ENCODE measurements at regions not wholly inside any gene's neighbourhood (a gene's known extent, or its start where the extent isn't known, plus 50 kb on each side); places are given as distances from the start of the nearest gene placed in this dataset.
A peak's percentile ranks its signal among the peaks of the same experiment; 100 is the strongest.

- DNase-seq = no peak
- Histone ChIP-seq H3K9me3 (replicated peaks; ENCODE audit: control insufficient read depth, low read depth, low read length) (no peaks in the 10 kb centered on the region), H3K27me3 (ENCODE audit: control insufficient read depth, insufficient read depth, low read length) (no peaks in the 10 kb centered on the region), H3K27ac (ENCODE audit: low read length) (no peak overlapping the region), H3K4me3 (ENCODE audit: low read length) (no peak overlapping the region), H3K36me3 (ENCODE audit: control insufficient read depth, insufficient read depth, low read length) (no peaks in the 10 kb centered on the region), H3K4me1 (ENCODE audit: control insufficient read depth, insufficient read depth, low read length) (no peaks in the 10 kb centered on the region)
- no CpG with 5 or more reads among the region's 3 CpGs for WGBS (ENCODE audit: insufficient coverage)
Observed at GRCh38 chr9:1115370-1115769, 65.2 kb downstream of the DMRT2 start.

GRCh38 chr9:1117439-1117838, 67.3 kb downstream of the DMRT2 start:
- Histone ChIP-seq H3K4me1 (ENCODE audit: control insufficient read depth, insufficient read depth, low read length) (no peaks in the 10 kb centered on the region), H3K9me3 (replicated peaks; ENCODE audit: control insufficient read depth, low read depth, low read length) (no peaks in the 10 kb centered on the region), H3K27ac (ENCODE audit: low read length) (no peak overlapping the region), H3K36me3 (ENCODE audit: control insufficient read depth, insufficient read depth, low read length) (no peaks in the 10 kb centered on the region), H3K27me3 (ENCODE audit: control insufficient read depth, insufficient read depth, low read length) (no peaks in the 10 kb centered on the region), H3K4me3 (ENCODE audit: low read length) (no peak overlapping the region)
- no peak for DNase-seq
- WGBS (ENCODE audit: insufficient coverage) = no CpG with 5 or more reads among the region's 1 CpG

- Histone ChIP-seq H3K36me3 (ENCODE audit: control insufficient read depth, insufficient read depth, low read length) (no peaks in the 10 kb centered on the region), H3K27me3 (ENCODE audit: control insufficient read depth, insufficient read depth, low read length) (no peaks in the 10 kb centered on the region), H3K9me3 (replicated peaks; ENCODE audit: control insufficient read depth, low read depth, low read length) (no peaks in the 10 kb centered on the region), H3K4me1 (ENCODE audit: control insufficient read depth, insufficient read depth, low read length) (no peaks in the 10 kb centered on the region), H3K4me3 (ENCODE audit: low read length) (no peak overlapping the region), H3K27ac (ENCODE audit: low read length) (no peak overlapping the region)
- WGBS (ENCODE audit: insufficient coverage) = 51% methylated on average over 5 of the region's 6 CpGs
- DNase-seq = no peak
Observed at GRCh38 chr9:1120500-1121165, 70.5 kb downstream of the DMRT2 start.

- Histone ChIP-seq H3K27me3 (ENCODE audit: control insufficient read depth, insufficient read depth, low read length) (no peaks in the 10 kb centered on the region), H3K27ac (ENCODE audit: low read length) (no peak overlapping the region), H3K9me3 (replicated peaks; ENCODE audit: control insufficient read depth, low read depth, low read length) (no peaks in the 10 kb centered on the region), H3K4me3 (ENCODE audit: low read length) (no peak overlapping the region), H3K36me3 (ENCODE audit: control insufficient read depth, insufficient read depth, low read length) (no peaks in the 10 kb centered on the region), H3K4me1 (ENCODE audit: control insufficient read depth, insufficient read depth, low read length) (no peaks in the 10 kb centered on the region)
- DNase-seq = peak; percentile 42
- WGBS (ENCODE audit: insufficient coverage) = no CpG with 5 or more reads among the region's 2 CpGs
Observed at GRCh38 chr9:1125741-1126140, 75.6 kb downstream of the DMRT2 start.

GRCh38 chr9:1128046-1128445, 77.9 kb downstream of the DMRT2 start:
- no peak overlapping the region for H3K4me3 ChIP-seq (ENCODE audit: low read length)
- no peaks in the 10 kb centered on the region for H3K4me1 ChIP-seq (ENCODE audit: control insufficient read depth, insufficient read depth, low read length)
- no peaks in the 10 kb centered on the region for H3K27me3 ChIP-seq (ENCODE audit: control insufficient read depth, insufficient read depth, low read length)
- H3K9me3 ChIP-seq (replicated peaks; ENCODE audit: control insufficient read depth, low read depth, low read length) = no peaks in the 10 kb centered on the region
- WGBS (ENCODE audit: insufficient coverage) = 90% methylated on average over 1 of the region's 1 CpG
- H3K27ac ChIP-seq (ENCODE audit: low read length) = no peak overlapping the region
- no peaks in the 10 kb centered on the region for H3K36me3 ChIP-seq (ENCODE audit: control insufficient read depth, insufficient read depth, low read length)
- DNase-seq = no peak

- Histone ChIP-seq H3K4me1 (ENCODE audit: control insufficient read depth, insufficient read depth, low read length) (no peaks in the 10 kb centered on the region), H3K27ac (ENCODE audit: low read length) (no peak overlapping the region), H3K4me3 (ENCODE audit: low read length) (no peak overlapping the region), H3K36me3 (ENCODE audit: control insufficient read depth, insufficient read depth, low read length) (no peaks in the 10 kb centered on the region), H3K9me3 (replicated peaks; ENCODE audit: control insufficient read depth, low read depth, low read length) (no peaks in the 10 kb centered on the region), H3K27me3 (ENCODE audit: control insufficient read depth, insufficient read depth, low read length) (no peaks in the 10 kb centered on the region)
- no CpG with 5 or more reads among the region's 4 CpGs for WGBS (ENCODE audit: insufficient coverage)
- DNase-seq = no peak
Observed at GRCh38 chr9:1129382-1129781, 79.2 kb downstream of the DMRT2 start.

GRCh38 chr9:1140057-1140456, 89.9 kb downstream of the DMRT2 start:
- H3K36me3 ChIP-seq (ENCODE audit: control insufficient read depth, insufficient read depth, low read length) = no peaks in the 10 kb centered on the region
- peaks cover 9% of the 10 kb centered on the region for H3K9me3 ChIP-seq (replicated peaks; ENCODE audit: control insufficient read depth, low read depth, low read length)
- WGBS (ENCODE audit: insufficient coverage) = no CpG with 5 or more reads among the region's 2 CpGs
- H3K27me3 ChIP-seq (ENCODE audit: control insufficient read depth, insufficient read depth, low read length) = no peaks in the 10 kb centered on the region
- no peak overlapping the region for H3K4me3 ChIP-seq (ENCODE audit: low read length)
- no peak overlapping the region for H3K27ac ChIP-seq (ENCODE audit: low read length)
- no peaks in the 10 kb centered on the region for H3K4me1 ChIP-seq (ENCODE audit: control insufficient read depth, insufficient read depth, low read length)
- no peak for DNase-seq

GRCh38 chr9:1151691-1152090, 101.5 kb downstream of the DMRT2 start:
- H3K4me1 ChIP-seq (ENCODE audit: control insufficient read depth, insufficient read depth, low read length) = no peaks in the 10 kb centered on the region

GRCh38 chr9:1152171-1152570, 102.0 kb downstream of the DMRT2 start:
- no peak for DNase-seq
- Histone ChIP-seq H3K9me3 (replicated peaks; ENCODE audit: control insufficient read depth, low read depth, low read length) (no peaks in the 10 kb centered on the region), H3K4me1 (ENCODE audit: control insufficient read depth, insufficient read depth, low read length) (no peaks in the 10 kb centered on the region), H3K4me3 (ENCODE audit: low read length) (no peak overlapping the region), H3K36me3 (ENCODE audit: control insufficient read depth, insufficient read depth, low read length) (no peaks in the 10 kb centered on the region), H3K27me3 (ENCODE audit: control insufficient read depth, insufficient read depth, low read length) (no peaks in the 10 kb centered on the region), H3K27ac (ENCODE audit: low read length) (no peak overlapping the region)
- 83% methylated on average over 1 of the region's 3 CpGs for WGBS (ENCODE audit: insufficient coverage)

More at GRCh38 chr9:1151691-1152090, 101.5 kb downstream of the DMRT2 start:
- Histone ChIP-seq H3K9me3 (replicated peaks; ENCODE audit: control insufficient read depth, low read depth, low read length) (no peaks in the 10 kb centered on the region), H3K27me3 (ENCODE audit: control insufficient read depth, insufficient read depth, low read length) (no peaks in the 10 kb centered on the region), H3K4me3 (ENCODE audit: low read length) (no peak overlapping the region), H3K36me3 (ENCODE audit: control insufficient read depth, insufficient read depth, low read length) (no peaks in the 10 kb centered on the region), H3K27ac (ENCODE audit: low read length) (no peak overlapping the region)
- 94% methylated on average over 2 of the region's 2 CpGs for WGBS (ENCODE audit: insufficient coverage)
- DNase-seq = no peak

GRCh38 chr9:1154739-1155138, 104.6 kb downstream of the DMRT2 start:
- WGBS (ENCODE audit: insufficient coverage) = no CpG with 5 or more reads among the region's 1 CpG
- H3K27ac ChIP-seq (ENCODE audit: low read length) = no peak overlapping the region
- H3K4me1 ChIP-seq (ENCODE audit: control insufficient read depth, insufficient read depth, low read length) = no peaks in the 10 kb centered on the region
- H3K36me3 ChIP-seq (ENCODE audit: control insufficient read depth, insufficient read depth, low read length) = no peaks in the 10 kb centered on the region
- no peak overlapping the region for H3K4me3 ChIP-seq (ENCODE audit: low read length)
- no peaks in the 10 kb centered on the region for H3K27me3 ChIP-seq (ENCODE audit: control insufficient read depth, insufficient read depth, low read length)
- DNase-seq = no peak
- H3K9me3 ChIP-seq (replicated peaks; ENCODE audit: control insufficient read depth, low read depth, low read length) = no peaks in the 10 kb centered on the region

GRCh38 chr9:1155602-1156001, 105.4 kb downstream of the DMRT2 start:
- no peaks in the 10 kb centered on the region for H3K27me3 ChIP-seq (ENCODE audit: control insufficient read depth, insufficient read depth, low read length)
- no peaks in the 10 kb centered on the region for H3K36me3 ChIP-seq (ENCODE audit: control insufficient read depth, insufficient read depth, low read length)
- no peak for DNase-seq
- H3K27ac ChIP-seq (ENCODE audit: low read length) = no peak overlapping the region
- H3K4me1 ChIP-seq (ENCODE audit: control insufficient read depth, insufficient read depth, low read length) = no peaks in the 10 kb centered on the region
- H3K9me3 ChIP-seq (replicated peaks; ENCODE audit: control insufficient read depth, low read depth, low read length) = no peaks in the 10 kb centered on the region
- no peak overlapping the region for H3K4me3 ChIP-seq (ENCODE audit: low read length)
